HG03039 (cell line): ENCODE measurements at regions not wholly inside any gene's neighbourhood (a gene's known extent, or its start where the extent isn't known, plus 50 kb on each side); places are given as distances from the start of the nearest gene placed in this dataset.

ENCODE experiments used
- ATAC-seq: cut with Tn5 transposase; IDR thresholded peaks from one replicate; pipeline ENCODE4 v1.9.1; 2021; ENCODE audit warnings: mild to moderate bottlenecking, moderate library complexity; ENCODE audit not compliant: unreplicated experiment

GRCh38 chr12:42698213-42698612, 108.7 kb upstream of the PRICKLE1 start:
- no peak for ATAC-seq

GRCh38 chr12:42696406-42697149, 107.0 kb upstream of the PRICKLE1 start:
- no peak for ATAC-seq

- no peak for ATAC-seq
These were observed 106.0 kb upstream of the PRICKLE1 start for GRCh38 chr12:42695490-42695995.

- no peak for ATAC-seq
These were observed 103.2 kb upstream of the PRICKLE1 start for GRCh38 chr12:42692749-42693148.

GRCh38 chr12:42691991-42692557, 102.5 kb upstream of the PRICKLE1 start:
- ATAC-seq = no peak

GRCh38 chr12:42690264-42690663, 100.7 kb upstream of the PRICKLE1 start:
- ATAC-seq = no peak

GRCh38 chr12:42689699-42690098, 100.2 kb upstream of the PRICKLE1 start:
- ATAC-seq = no peak

- ATAC-seq = no peak
These were observed 97.1 kb upstream of the PRICKLE1 start for GRCh38 chr12:42686514-42687172.

GRCh38 chr12:42684802-42685071, 95.2 kb upstream of the PRICKLE1 start:
- ATAC-seq = no peak

GRCh38 chr12:42683933-42684801, 94.6 kb upstream of the PRICKLE1 start:
- ATAC-seq = no peak

GRCh38 chr12:42683266-42683665, 93.7 kb upstream of the PRICKLE1 start:
- ATAC-seq = no peak

- no peak for ATAC-seq
These were observed 89.9 kb upstream of the PRICKLE1 start for GRCh38 chr12:42679466-42679865.

- ATAC-seq = no peak
These were observed 87.9 kb upstream of the PRICKLE1 start for GRCh38 chr12:42677461-42677860.

GRCh38 chr12:42673535-42673934, 84.0 kb upstream of the PRICKLE1 start:
- ATAC-seq = no peak

GRCh38 chr12:42670719-42671118, 81.2 kb upstream of the PRICKLE1 start:
- ATAC-seq = no peak

GRCh38 chr12:42669553-42669952, 80.0 kb upstream of the PRICKLE1 start:
- ATAC-seq = no peak

- no peak for ATAC-seq
These were observed 77.2 kb upstream of the PRICKLE1 start for GRCh38 chr12:42666671-42667243.

- ATAC-seq = no peak
These were observed 74.1 kb upstream of the PRICKLE1 start for GRCh38 chr12:42663621-42664020.

- no peak for ATAC-seq
These were observed 71.7 kb upstream of the PRICKLE1 start for GRCh38 chr12:42660968-42661937.

- ATAC-seq = no peak
These were observed 70.6 kb upstream of the PRICKLE1 start for GRCh38 chr12:42660117-42660516.
